ENCODE measurements at regions not wholly inside any gene's neighbourhood (a gene's known extent, or its start where the extent isn't known, plus 50 kb on each side); places are given as distances from the start of the nearest gene placed in this dataset.
"Not testable (repeated sequence)": the region's sequence is repeated elsewhere in the genome, so short reads cannot be mapped to it uniquely, and the experiment has no call there.

GRCh38 chr10:35933940-35934641, 292.0 kb upstream of the FZD8 start:
- Histone ChIP-seq H3K27me3 (ENCODE audit: control insufficient read depth, insufficient read depth, low read length) (no peaks in the 10 kb centered on the region), H3K4me3 (replicated peaks in 1 of 4; ENCODE audit: control extremely low read depth in 1 of 4, insufficient read depth in 1 of 4, low read depth in 3 of 4, low read length in 4 of 4) (no peak overlapping the region), H2AFZ (ENCODE audit: low read length) (no peak overlapping the region), H3K9me3 (ENCODE audit: control insufficient read depth, insufficient read depth, low read depth, low read length) (no peaks in the 10 kb centered on the region), H3K79me2 (ENCODE audit: control insufficient read depth, insufficient read depth, low read length) (no peaks in the 10 kb centered on the region), H3K36me3 (ENCODE audit: control insufficient read depth, insufficient read depth, low read length) (no peaks in the 10 kb centered on the region), H3K4me1 (ENCODE audit: control insufficient read depth, extremely low read depth, insufficient read depth, low read length) (no peaks in the 10 kb centered on the region), H4K20me1 (ENCODE audit: control insufficient read depth, extremely low read depth, insufficient read depth, low read length) (no peaks in the 10 kb centered on the region), H3K9ac (ENCODE audit: insufficient read depth, low read length) (no peak overlapping the region), H3K27ac (ENCODE audit: insufficient read depth, low read length) (no peak overlapping the region), H3K4me2 (ENCODE audit: extremely low read depth, insufficient read depth, low read length) (no peak overlapping the region)
- no peak for DNase-seq (ENCODE audit: low read depth in 2 of 2)
- no peak for TF ChIP-seq EZH2 (IDR thresholded peaks at IDR 0.05; ENCODE audit: low read length, missing control alignments)

- Histone ChIP-seq H2AFZ (ENCODE audit: low read length) (no peak overlapping the region), H3K9me3 (ENCODE audit: control insufficient read depth, insufficient read depth, low read depth, low read length) (no peaks in the 10 kb centered on the region), H4K20me1 (ENCODE audit: control insufficient read depth, extremely low read depth, insufficient read depth, low read length) (no peaks in the 10 kb centered on the region), H3K36me3 (ENCODE audit: control insufficient read depth, insufficient read depth, low read length) (no peaks in the 10 kb centered on the region), H3K4me1 (ENCODE audit: control insufficient read depth, extremely low read depth, insufficient read depth, low read length) (no peaks in the 10 kb centered on the region), H3K4me3 (replicated peaks in 1 of 4; ENCODE audit: control extremely low read depth in 1 of 4, insufficient read depth in 1 of 4, low read depth in 3 of 4, low read length in 4 of 4) (no peak overlapping the region), H3K79me2 (ENCODE audit: control insufficient read depth, insufficient read depth, low read length) (no peaks in the 10 kb centered on the region), H3K4me2 (ENCODE audit: extremely low read depth, insufficient read depth, low read length) (no peak overlapping the region), H3K9ac (ENCODE audit: insufficient read depth, low read length) (no peak overlapping the region), H3K27me3 (ENCODE audit: control insufficient read depth, insufficient read depth, low read length) (no peaks in the 10 kb centered on the region), H3K27ac (ENCODE audit: insufficient read depth, low read length) (no peak overlapping the region)
- no peak for TF ChIP-seq CTCF (conservative IDR thresholded peaks at IDR 0.05 in 1 of 2, IDR thresholded peaks at IDR 0.05 in 1 of 2; ENCODE audit: low read depth in 1 of 2, low read length in 2 of 2)
- DNase-seq (ENCODE audit: low read depth in 2 of 2): no peak
These were observed 291.4 kb upstream of the FZD8 start for GRCh38 chr10:35933491-35933890.

GRCh38 chr10:35929962-35930361, 287.9 kb upstream of the FZD8 start:
- H2AFZ ChIP-seq (ENCODE audit: low read length); H3K36me3 ChIP-seq (ENCODE audit: control insufficient read depth, insufficient read depth, low read length); H3K9me3 ChIP-seq (ENCODE audit: control insufficient read depth, insufficient read depth, low read depth, low read length); H3K9ac ChIP-seq (ENCODE audit: insufficient read depth, low read length); H3K4me3 ChIP-seq (replicated peaks in 1 of 4; ENCODE audit: control extremely low read depth in 1 of 4, insufficient read depth in 1 of 4, low read depth in 3 of 4, low read length in 4 of 4); H3K27me3 ChIP-seq (ENCODE audit: control insufficient read depth, insufficient read depth, low read length); H3K4me2 ChIP-seq (ENCODE audit: extremely low read depth, insufficient read depth, low read length); H4K20me1 ChIP-seq (ENCODE audit: control insufficient read depth, extremely low read depth, insufficient read depth, low read length); DNase-seq (ENCODE audit: low read depth in 2 of 2); H3K4me1 ChIP-seq (ENCODE audit: control insufficient read depth, extremely low read depth, insufficient read depth, low read length); H3K79me2 ChIP-seq (ENCODE audit: control insufficient read depth, insufficient read depth, low read length); H3K27ac ChIP-seq (ENCODE audit: insufficient read depth, low read length): not testable (repeated sequence)

- Histone ChIP-seq H3K4me1 (ENCODE audit: control insufficient read depth, extremely low read depth, insufficient read depth, low read length) (no peaks in the 10 kb centered on the region), H3K27me3 (ENCODE audit: control insufficient read depth, insufficient read depth, low read length) (peaks cover 4% of the 10 kb centered on the region), H3K4me2 (ENCODE audit: extremely low read depth, insufficient read depth, low read length) (no peak overlapping the region), H4K20me1 (ENCODE audit: control insufficient read depth, extremely low read depth, insufficient read depth, low read length) (no peaks in the 10 kb centered on the region), H3K9ac (ENCODE audit: insufficient read depth, low read length) (no peak overlapping the region), H3K79me2 (ENCODE audit: control insufficient read depth, insufficient read depth, low read length) (no peaks in the 10 kb centered on the region), H3K36me3 (ENCODE audit: control insufficient read depth, insufficient read depth, low read length) (no peaks in the 10 kb centered on the region), H3K4me3 (replicated peaks in 1 of 4; ENCODE audit: control extremely low read depth in 1 of 4, insufficient read depth in 1 of 4, low read depth in 3 of 4, low read length in 4 of 4) (no peak overlapping the region), H3K9me3 (ENCODE audit: control insufficient read depth, insufficient read depth, low read depth, low read length) (no peaks in the 10 kb centered on the region), H2AFZ (ENCODE audit: low read length) (no peak overlapping the region), H3K27ac (ENCODE audit: insufficient read depth, low read length) (no peak overlapping the region)
- TF ChIP-seq EZH2 (IDR thresholded peaks at IDR 0.05; ENCODE audit: low read length, missing control alignments) (no peak), CTCF (conservative IDR thresholded peaks at IDR 0.05 in 1 of 2, IDR thresholded peaks at IDR 0.05 in 1 of 2; ENCODE audit: low read depth in 1 of 2, low read length in 2 of 2) (no peak)
- no peak for DNase-seq (ENCODE audit: low read depth in 2 of 2)
These were observed 286.7 kb upstream of the FZD8 start for GRCh38 chr10:35928748-35929147.

Measured in fibroblast of lung (primary cell).